ENCODE measurements at regions not wholly inside any gene's neighbourhood (a gene's known extent, or its start where the extent isn't known, plus 50 kb on each side); places are given as distances from the start of the nearest gene placed in this dataset.

DNA sequence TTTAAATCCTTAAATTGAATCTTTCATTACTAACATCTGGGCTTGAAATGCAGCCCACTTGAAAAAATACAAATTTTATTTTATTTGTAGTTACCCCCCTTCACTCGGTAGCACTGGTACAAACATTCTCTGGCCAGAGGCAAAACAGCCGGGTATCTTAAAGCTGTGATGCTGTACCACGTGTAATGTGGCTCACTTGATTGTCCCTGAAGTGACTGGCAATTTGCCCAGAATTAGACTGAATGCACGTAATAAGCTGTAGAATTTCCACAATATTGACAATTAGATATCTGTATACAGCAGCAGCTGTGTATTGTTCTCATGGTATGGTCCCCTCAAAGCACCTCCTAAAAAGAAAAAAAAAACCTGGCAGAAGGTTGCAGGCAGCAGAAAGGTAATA, 192.8 kb upstream of the TBC1D5 start:
- TF ChIP-seq EZH2phosphoT487 (IDR thresholded peaks at IDR 0.05; ENCODE audit: borderline replicate concordance, low read length), result no peak
- TF ChIP-seq, protein P1, sequence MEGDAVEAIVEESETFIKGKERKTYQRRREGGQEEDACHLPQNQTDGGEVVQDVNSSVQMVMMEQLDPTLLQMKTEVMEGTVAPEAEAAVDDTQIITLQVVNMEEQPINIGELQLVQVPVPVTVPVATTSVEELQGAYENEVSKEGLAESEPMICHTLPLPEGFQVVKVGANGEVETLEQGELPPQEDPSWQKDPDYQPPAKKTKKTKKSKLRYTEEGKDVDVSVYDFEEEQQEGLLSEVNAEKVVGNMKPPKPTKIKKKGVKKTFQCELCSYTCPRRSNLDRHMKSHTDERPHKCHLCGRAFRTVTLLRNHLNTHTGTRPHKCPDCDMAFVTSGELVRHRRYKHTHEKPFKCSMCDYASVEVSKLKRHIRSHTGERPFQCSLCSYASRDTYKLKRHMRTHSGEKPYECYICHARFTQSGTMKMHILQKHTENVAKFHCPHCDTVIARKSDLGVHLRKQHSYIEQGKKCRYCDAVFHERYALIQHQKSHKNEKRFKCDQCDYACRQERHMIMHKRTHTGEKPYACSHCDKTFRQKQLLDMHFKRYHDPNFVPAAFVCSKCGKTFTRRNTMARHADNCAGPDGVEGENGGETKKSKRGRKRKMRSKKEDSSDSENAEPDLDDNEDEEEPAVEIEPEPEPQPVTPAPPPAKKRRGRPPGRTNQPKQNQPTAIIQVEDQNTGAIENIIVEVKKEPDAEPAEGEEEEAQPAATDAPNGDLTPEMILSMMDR (IDR thresholded peaks at IDR 0.05; ENCODE audit: low read depth, low read length, poor library complexity, severe bottlenecking), result no peak
